ENCODE measurements at regions not wholly inside any gene's neighbourhood (a gene's known extent, or its start where the extent isn't known, plus 50 kb on each side); places are given as distances from the start of the nearest gene placed in this dataset.

DNA sequence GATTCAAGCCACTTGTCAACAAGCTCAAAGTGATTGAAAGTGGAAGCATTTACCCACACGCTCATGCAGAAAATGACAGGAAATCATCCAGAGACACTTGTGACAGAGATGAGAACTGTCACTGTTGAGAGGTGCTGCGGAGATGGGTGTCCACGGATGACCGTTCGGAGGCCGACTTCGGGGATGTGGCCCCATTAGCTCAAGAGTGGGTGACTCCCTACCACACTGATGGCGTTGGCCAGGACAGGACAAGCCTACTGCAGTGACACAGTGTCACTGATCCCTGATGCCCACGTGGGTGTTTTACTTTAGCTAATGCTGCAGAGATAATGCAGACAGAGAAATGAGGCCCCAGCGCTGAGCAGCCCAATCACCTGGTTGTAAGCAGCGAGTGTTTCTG is 81.5 kb upstream of the YWHAQ start:
- TF ChIP-seq CTCF (IDR thresholded peaks at IDR 0.05; ENCODE audit: low read depth, low read length, poor library complexity, severe bottlenecking) (no peak), EZH2phosphoT487 (IDR thresholded peaks at IDR 0.05; ENCODE audit: borderline replicate concordance, low read length) (no peak)

Measured in DOHH2 (cell line).